ENCODE measurements at regions not wholly inside any gene's neighbourhood (a gene's known extent, or its start where the extent isn't known, plus 50 kb on each side); places are given as distances from the start of the nearest gene placed in this dataset.

GRCh38 chr15:61421938-61422337 is 192.8 kb upstream of the RORA start:
- Histone ChIP-seq H3K27me3 (ENCODE audit: insufficient read depth, low read length) (no peaks in the 10 kb centered on the region), H3K23ac (ENCODE audit: insufficient read length, low read depth, low read length) (no peak overlapping the region), H3K9me3 (ENCODE audit: control insufficient read depth, low read depth, low read length) (no peaks in the 10 kb centered on the region), H3K9ac (ENCODE audit: extremely low read depth, insufficient read length, low read length) (no peak overlapping the region), H3K27ac (ENCODE audit: insufficient read length, low read depth, low read length) (no peak overlapping the region), H2AK5ac (ENCODE audit: insufficient read length, low read length) (no peak overlapping the region), H3K4ac (ENCODE audit: low read depth, low read length) (no peak overlapping the region), H3K14ac (ENCODE audit: insufficient read depth, low read length) (no peak overlapping the region), H3K79me2 (ENCODE audit: insufficient read depth, low read length) (no peaks in the 10 kb centered on the region), H3K4me1 (ENCODE audit: insufficient read depth, low read length) (peaks cover 4% of the 10 kb centered on the region; the same call in 1 of the 2 replicates), H4K8ac (replicated peaks; ENCODE audit: insufficient read length, low read depth, low read length) (no peak overlapping the region), H3K4me2 (ENCODE audit: insufficient read depth, insufficient read length, low read length) (no peak overlapping the region), H3K56ac (ENCODE audit: insufficient read length, low read depth, low read length) (no peak overlapping the region), H2BK5ac (ENCODE audit: insufficient read length, low read length) (no peak overlapping the region), H3T11ph (ENCODE audit: low read length) (no peak overlapping the region), H4K5ac (ENCODE audit: insufficient read length, low read depth, low read length) (no peak overlapping the region), H3K18ac (ENCODE audit: insufficient read length, low read depth, low read length) (no peak overlapping the region), H2BK15ac (ENCODE audit: low read depth, low read length) (no peak overlapping the region), H2BK12ac (ENCODE audit: insufficient read length, low read depth, low read length) (no peak overlapping the region), H2AFZ (ENCODE audit: low read length) (no peak overlapping the region), H3K79me1 (ENCODE audit: insufficient read depth, low read depth, low read length, poor library complexity, severe bottlenecking) (no peaks in the 10 kb centered on the region), H2BK20ac (ENCODE audit: low read depth, low read length, poor library complexity, severe bottlenecking) (no peak overlapping the region), H2BK120ac (ENCODE audit: low read depth, low read length, poor library complexity, severe bottlenecking) (no peak overlapping the region), H4K20me1 (ENCODE audit: control insufficient read depth, insufficient read depth, insufficient read length) (no peaks in the 10 kb centered on the region), H3K23me2 (ENCODE audit: insufficient read length, low read depth, low read length, poor library complexity, severe bottlenecking) (no peaks in the 10 kb centered on the region), H4K91ac (ENCODE audit: insufficient read length, low read depth, low read length) (no peak overlapping the region)
- Mint-ChIP-seq H3K27ac (no peak overlapping the region), H3K36me3 (ENCODE audit: insufficient read depth in 1 of 3, low read depth in 3 of 3) (peaks cover 0 to 2% (median 0%) of the 10 kb centered on the region in 3 experiments; a peak in 1 of 7 replicates), H3K27me3 (ENCODE audit: low read depth) (no peaks in the 10 kb centered on the region), H3K4me3 (no peak overlapping the region), H3K4me1 (peaks cover 22 to 25% of the 10 kb centered on the region in 2 experiments), H3K9me3 (no peaks in the 10 kb centered on the region)
- no CpG with 5 or more reads among the region's 1 CpG for WGBS (ENCODE audit: extremely low coverage, insufficient read length, low lambda C conversion rate)
- no peak for DNase-seq
- no peak for TF ChIP-seq CTCF (conservative IDR thresholded peaks at IDR 0.05)
